Stimulated activated naive CD8-positive, alpha-beta T cell treated with anti-CD3 and anti-CD28 coated beads, Interleukin-15, Interleukin-2, amounts not matched to agents 100 ng/mL and 50 ng/mL, for 24 hours (primary cell): ENCODE measurements at regions not wholly inside any gene's neighbourhood (a gene's known extent, or its start where the extent isn't known, plus 50 kb on each side); places are given as distances from the start of the nearest gene placed in this dataset.
A peak's percentile ranks its signal among the peaks of the same experiment; 100 is the strongest.

Experiments
- H3K27ac Mint-ChIP-seq: one replicate; pipeline ENCODE4 v1.8.0; 2021; ENCODE audit warnings: mild to moderate bottlenecking, mixed read lengths
- H3K27me3 Mint-ChIP-seq: one replicate; pipeline ENCODE4 v1.8.0; 2021; ENCODE audit warnings: mixed read lengths
- H3K36me3 Mint-ChIP-seq: one replicate; pipeline ENCODE4 v1.8.0; 2021; ENCODE audit warnings: low read depth, mixed read lengths
- H3K4me1 Mint-ChIP-seq: one replicate; pipeline ENCODE4 v1.8.0; 2021; ENCODE audit warnings: low read depth, mixed read lengths
- H3K4me3 Mint-ChIP-seq: one replicate; pipeline ENCODE4 v1.8.0; 2021; ENCODE audit warnings: mild to moderate bottlenecking, mixed read lengths
- H3K9me3 Mint-ChIP-seq: one replicate; pipeline ENCODE4 v1.8.0; 2021; ENCODE audit warnings: mixed read lengths

DNA sequence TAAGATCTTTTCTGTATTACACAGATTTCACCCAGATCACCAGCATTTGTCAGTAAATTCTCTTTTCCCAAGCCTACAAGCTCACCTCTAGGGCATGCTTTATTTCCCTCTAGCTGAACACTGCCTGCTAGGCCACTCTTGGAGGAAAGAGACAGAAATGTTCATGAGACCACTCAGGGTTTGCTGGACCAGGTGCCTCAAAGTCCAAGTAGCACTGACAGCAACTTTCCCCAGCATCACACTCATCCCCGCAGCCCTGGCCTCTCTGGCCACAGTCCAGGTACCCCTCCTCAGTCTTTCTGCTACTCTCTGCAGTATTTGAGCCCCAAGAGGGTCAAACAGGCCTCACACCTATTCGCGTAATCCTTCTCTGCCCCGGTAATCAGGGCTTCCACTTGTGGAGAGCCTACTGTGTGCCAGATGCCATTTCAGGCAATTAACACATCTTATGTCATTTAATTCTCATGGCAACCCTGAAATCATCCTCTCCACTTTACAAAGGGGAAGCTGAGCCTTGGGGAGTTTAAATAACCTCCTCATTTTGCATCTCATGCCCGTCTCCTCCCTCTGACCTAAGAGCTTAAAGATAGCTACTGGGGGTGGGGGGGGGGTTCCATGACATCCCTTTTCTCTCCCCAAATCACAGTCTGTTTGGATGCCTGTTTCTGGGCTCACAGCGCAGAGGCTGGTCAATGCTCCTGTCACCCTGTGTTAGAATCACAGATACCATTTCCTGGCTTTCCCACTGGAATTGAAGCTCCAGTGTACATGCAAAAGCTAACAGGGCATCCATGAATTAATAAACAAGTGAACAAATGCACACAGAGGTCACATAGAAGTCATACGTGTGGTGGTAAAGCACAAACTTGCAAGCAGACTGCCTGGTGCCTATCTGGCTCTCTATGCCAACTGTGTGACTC lies 88.5 kb downstream of the PRLHR start:
- Mint-ChIP-seq H3K4me3 (no peak overlapping the region), H3K36me3 (no peaks in the 10 kb centered on the region), H3K27ac (no peak overlapping the region), H3K4me1 (peaks cover 4% of the 10 kb centered on the region), H3K9me3 (no peaks in the 10 kb centered on the region), H3K27me3 (peaks cover 2% of the 10 kb centered on the region)

DNA sequence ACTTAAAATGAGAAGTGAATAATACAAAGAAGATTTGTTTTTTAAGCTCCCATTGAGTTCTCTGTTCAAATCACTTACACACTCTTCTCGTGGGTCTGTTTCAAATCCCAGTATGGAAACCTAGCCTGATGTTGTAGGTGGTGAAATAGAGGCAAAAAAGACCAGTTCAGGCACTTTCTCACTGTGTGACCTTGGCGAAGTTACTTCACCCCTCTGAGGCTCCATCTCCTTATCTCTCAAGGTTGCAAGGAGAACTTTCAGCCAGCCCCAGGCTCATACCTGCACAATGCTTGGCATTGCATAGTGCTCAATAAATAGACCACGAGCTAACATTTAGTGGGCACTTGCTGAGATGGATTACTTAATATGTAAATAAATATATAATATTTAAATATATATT lies 90.1 kb downstream of the PRLHR start:
- Mint-ChIP-seq H3K36me3 (no peaks in the 10 kb centered on the region), H3K4me3 (no peak overlapping the region), H3K27me3 (peaks cover 6% of the 10 kb centered on the region), H3K27ac (no peak overlapping the region), H3K9me3 (no peaks in the 10 kb centered on the region), H3K4me1 (peaks cover 4% of the 10 kb centered on the region)

DNA sequence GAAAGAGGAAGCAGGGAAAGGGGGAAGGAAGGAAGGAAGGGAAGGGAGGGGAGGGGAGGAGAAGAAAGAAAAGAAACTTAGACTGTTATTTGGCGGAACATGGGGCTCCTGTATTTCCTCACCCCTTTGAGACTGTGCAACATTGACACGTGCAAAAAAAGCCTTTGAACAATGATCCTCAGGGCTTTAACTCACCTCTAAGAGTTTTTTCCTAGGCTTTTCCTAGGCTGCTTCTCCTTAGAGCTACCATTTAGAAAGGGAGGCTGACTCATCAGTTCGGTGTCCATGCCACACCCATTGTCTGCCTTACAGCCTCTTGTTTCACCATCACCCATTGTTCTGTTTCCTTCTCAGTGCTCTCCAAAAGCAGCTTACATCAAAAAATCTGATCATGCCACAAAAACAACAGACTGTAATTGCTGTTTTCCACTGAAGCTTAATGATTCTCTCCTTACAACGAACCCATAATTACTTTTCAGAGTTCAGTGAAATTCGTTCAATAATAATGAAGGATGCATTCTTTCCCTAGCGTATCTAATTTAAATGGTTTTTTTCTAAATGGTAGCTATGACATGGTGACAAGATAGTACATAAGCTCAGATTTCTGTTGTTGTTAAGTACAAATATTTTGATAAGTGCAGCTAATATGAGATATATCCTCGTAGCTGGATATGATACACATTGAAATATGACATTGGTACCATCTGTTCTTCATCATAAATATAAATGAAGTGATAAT lies 90.8 kb downstream of the PRLHR start:
- Mint-ChIP-seq H3K36me3 (no peaks in the 10 kb centered on the region), H3K4me1 (no peaks in the 10 kb centered on the region), H3K27ac (no peak overlapping the region), H3K4me3 (no peak overlapping the region), H3K9me3 (no peaks in the 10 kb centered on the region), H3K27me3 (peaks cover 11% of the 10 kb centered on the region)

GRCh38 chr10:118504044-118504443 lies 91.4 kb downstream of the PRLHR start:
- peaks cover 14% of the 10 kb centered on the region for H3K27me3 Mint-ChIP-seq
- no peak overlapping the region for H3K4me3 Mint-ChIP-seq
- no peaks in the 10 kb centered on the region for H3K4me1 Mint-ChIP-seq
- H3K9me3 Mint-ChIP-seq = no peaks in the 10 kb centered on the region
- no peaks in the 10 kb centered on the region for H3K36me3 Mint-ChIP-seq
- H3K27ac Mint-ChIP-seq = no peak overlapping the region

- Mint-ChIP-seq H3K4me1 (no peaks in the 10 kb centered on the region), H3K4me3 (no peak overlapping the region), H3K27ac (no peak overlapping the region), H3K27me3 (peaks cover 17% of the 10 kb centered on the region), H3K36me3 (no peaks in the 10 kb centered on the region), H3K9me3 (no peaks in the 10 kb centered on the region)
Measured at GRCh38 chr10:118503192-118503591, 92.3 kb downstream of the PRLHR start.

DNA sequence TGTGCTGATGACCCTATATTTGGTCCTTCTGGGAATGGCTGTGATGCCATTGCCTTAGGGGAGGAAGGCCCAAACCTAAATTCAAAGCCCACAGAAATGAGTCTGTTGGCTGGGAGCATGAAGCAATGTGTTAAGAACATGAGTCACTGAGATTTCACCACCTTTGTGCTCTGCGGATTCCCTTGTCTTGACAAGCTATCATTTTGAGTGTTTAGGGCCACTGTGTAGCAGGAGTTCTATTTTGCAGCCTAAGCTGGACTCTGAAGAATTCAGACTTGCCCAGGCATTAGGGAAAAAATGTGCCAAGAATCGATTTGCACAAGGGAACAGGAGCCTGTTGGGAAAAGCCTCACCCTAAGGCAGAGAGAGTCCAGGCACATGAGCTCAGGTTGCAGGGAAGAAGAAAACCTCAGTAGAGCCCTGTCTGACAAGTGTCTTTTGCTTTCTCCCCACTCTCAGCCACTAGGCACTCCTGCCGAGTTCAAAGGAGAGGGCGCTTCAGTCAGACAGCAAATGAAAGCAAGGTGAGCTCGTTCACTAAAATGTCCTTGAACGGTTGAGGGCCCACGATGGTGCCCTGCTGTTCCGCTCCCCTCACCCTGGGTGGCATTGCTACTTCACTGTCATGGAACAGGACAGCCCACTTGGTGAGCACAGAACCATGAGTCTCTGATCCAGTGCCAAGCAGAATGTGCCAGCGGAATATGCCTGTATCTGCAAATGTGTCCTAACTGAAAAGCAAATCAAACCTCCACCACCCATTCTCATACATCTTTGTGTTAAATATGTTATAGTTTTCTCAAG lies 93.6 kb downstream of the PRLHR start:
- Mint-ChIP-seq H3K4me1 (no peaks in the 10 kb centered on the region), H3K4me3 (no peak overlapping the region), H3K9me3 (no peaks in the 10 kb centered on the region), H3K27ac (no peak overlapping the region), H3K36me3 (no peaks in the 10 kb centered on the region), H3K27me3 (peaks cover 23% of the 10 kb centered on the region)

- no peaks in the 10 kb centered on the region for H3K36me3 Mint-ChIP-seq
- H3K4me3 Mint-ChIP-seq = no peak overlapping the region
- H3K27me3 Mint-ChIP-seq = peaks cover 29% of the 10 kb centered on the region
- no peak overlapping the region for H3K27ac Mint-ChIP-seq
- peaks cover 4% of the 10 kb centered on the region for H3K4me1 Mint-ChIP-seq
- no peaks in the 10 kb centered on the region for H3K9me3 Mint-ChIP-seq
Measured at GRCh38 chr10:118501171-118501570, 94.3 kb downstream of the PRLHR start.

- Mint-ChIP-seq H3K9me3 (no peaks in the 10 kb centered on the region), H3K4me3 (no peak overlapping the region), H3K27me3 (peaks cover 30% of the 10 kb centered on the region), H3K27ac (no peak overlapping the region), H3K4me1 (peaks cover 8% of the 10 kb centered on the region), H3K36me3 (no peaks in the 10 kb centered on the region)
Measured at GRCh38 chr10:118500477-118501104, 94.9 kb downstream of the PRLHR start.

DNA sequence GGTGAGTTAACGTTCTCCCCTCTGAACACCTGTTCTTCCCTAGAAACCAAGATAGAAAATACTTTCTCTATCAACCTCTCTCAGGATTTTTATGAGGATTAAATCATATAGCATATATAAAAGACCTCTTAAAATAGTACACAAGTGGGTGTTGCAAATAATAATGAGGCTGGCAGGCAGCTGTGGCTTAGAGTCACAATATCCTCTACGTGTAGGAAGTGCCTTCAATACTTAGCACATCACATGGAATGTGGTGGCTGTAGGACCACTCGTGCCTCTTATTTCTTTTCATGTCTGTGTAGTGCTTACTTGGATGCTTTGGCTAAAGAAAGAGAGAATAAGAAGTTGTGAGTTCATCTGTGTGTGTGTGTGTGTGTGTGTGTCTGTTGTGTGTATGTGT lies 96.3 kb downstream of the PRLHR start:
- Mint-ChIP-seq H3K4me1 (peaks cover 11% of the 10 kb centered on the region), H3K4me3 (no peak overlapping the region), H3K27ac (no peak overlapping the region), H3K36me3 (no peaks in the 10 kb centered on the region), H3K27me3 (peaks cover 30% of the 10 kb centered on the region), H3K9me3 (no peaks in the 10 kb centered on the region)

DNA sequence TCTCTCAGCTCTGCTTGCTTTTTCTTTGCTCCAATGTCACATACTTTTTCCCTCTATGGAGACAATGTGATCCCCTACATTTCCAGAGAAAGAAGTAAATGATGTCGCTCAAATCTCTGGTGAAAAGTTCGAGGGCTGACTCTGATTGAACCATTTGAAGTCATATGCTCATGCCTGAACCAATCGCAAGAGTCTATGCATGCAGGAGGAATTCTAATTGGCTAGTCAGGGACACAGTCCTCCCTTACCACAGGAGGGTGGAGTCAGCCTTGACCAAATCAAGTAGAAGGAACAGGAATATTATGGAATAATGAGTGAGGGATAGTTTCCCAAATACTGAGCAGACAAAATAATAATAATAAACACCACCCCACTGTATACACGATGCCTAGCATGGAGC lies 96.8 kb downstream of the PRLHR start:
- no peaks in the 10 kb centered on the region for H3K36me3 Mint-ChIP-seq
- H3K27me3 Mint-ChIP-seq = peaks cover 30% of the 10 kb centered on the region
- H3K27ac Mint-ChIP-seq = no peak overlapping the region
- no peaks in the 10 kb centered on the region for H3K9me3 Mint-ChIP-seq
- peaks cover 11% of the 10 kb centered on the region for H3K4me1 Mint-ChIP-seq
- no peak overlapping the region for H3K4me3 Mint-ChIP-seq

GRCh38 chr10:118497227-118497626 lies 98.2 kb downstream of the PRLHR start:
- peaks cover 11% of the 10 kb centered on the region for H3K4me1 Mint-ChIP-seq
- H3K4me3 Mint-ChIP-seq = no peak overlapping the region
- H3K27me3 Mint-ChIP-seq = peaks cover 30% of the 10 kb centered on the region
- no peak overlapping the region for H3K27ac Mint-ChIP-seq
- H3K36me3 Mint-ChIP-seq = no peaks in the 10 kb centered on the region
- no peaks in the 10 kb centered on the region for H3K9me3 Mint-ChIP-seq

DNA sequence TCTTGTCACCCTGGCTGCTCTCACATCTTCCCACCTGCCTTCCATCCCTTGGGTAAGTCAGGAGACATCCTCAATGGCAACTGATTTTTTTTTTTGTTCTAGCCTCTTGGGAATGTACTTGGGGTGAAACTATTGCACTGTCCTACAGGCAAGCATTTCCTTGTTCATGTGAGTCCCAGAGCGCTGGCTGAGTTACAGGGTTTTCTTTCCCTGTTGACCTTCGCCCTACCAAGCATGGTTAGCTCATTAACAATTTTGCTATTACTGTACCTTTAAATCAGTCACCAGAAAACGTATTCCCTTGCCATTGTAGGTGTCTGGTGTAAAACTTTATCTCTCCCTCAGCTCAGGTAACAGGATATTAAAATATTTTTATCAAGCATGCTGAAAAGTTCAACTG lies 98.9 kb downstream of the PRLHR start:
- Mint-ChIP-seq H3K27ac (peak overlapping the region; percentile 13), H3K4me1 (peaks cover 11% of the 10 kb centered on the region), H3K36me3 (no peaks in the 10 kb centered on the region), H3K4me3 (no peak overlapping the region), H3K9me3 (peaks cover 3% of the 10 kb centered on the region), H3K27me3 (peaks cover 30% of the 10 kb centered on the region)

DNA sequence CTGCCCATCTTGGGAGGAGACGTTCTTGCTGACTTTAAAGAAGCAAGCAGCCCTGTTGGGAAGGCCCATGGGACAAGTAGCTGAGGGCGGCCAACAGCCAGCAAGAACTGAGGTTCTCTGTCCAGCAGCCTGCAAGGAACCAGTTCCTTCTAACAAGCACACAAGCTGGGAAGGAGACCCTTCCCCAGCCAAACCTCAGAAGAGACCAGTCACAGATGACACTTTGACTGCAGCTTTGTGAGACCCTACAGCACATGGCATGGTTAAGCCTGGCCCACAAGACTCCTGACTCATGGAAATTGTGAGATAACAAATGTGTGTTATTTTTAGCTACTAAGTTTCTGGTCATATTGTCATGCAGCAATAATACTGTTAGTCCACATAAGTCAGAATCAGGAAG lies 99.9 kb downstream of the PRLHR start:
- no peak overlapping the region for H3K4me3 Mint-ChIP-seq
- H3K27ac Mint-ChIP-seq = peak overlapping the region; percentile 58
- H3K27me3 Mint-ChIP-seq = peaks cover 29% of the 10 kb centered on the region
- peaks cover 13% of the 10 kb centered on the region for H3K9me3 Mint-ChIP-seq
- no peaks in the 10 kb centered on the region for H3K36me3 Mint-ChIP-seq
- peaks cover 11% of the 10 kb centered on the region for H3K4me1 Mint-ChIP-seq

DNA sequence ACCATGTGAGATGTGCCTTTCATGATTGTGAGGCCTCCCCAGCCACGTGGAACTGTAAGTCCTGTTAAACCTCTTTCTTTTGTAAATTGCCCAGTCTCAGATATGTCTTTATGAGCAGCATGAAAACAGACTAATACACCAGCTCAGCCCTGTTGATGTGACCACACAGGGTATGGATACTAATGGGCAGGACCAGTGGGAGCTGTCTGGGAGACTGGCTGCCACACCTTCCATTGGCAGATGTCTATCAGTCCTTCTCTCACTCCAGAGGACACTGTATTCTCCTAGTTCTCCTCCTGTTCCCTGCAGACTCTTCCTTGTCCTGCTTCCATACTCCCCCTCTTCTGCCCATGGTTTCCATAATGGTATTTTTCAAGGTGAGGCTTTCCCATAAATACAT lies 104.4 kb downstream of the PRLHR start:
- Mint-ChIP-seq H3K4me3 (no peak overlapping the region), H3K27ac (no peak overlapping the region), H3K4me1 (peaks cover 6% of the 10 kb centered on the region), H3K9me3 (peaks cover 18% of the 10 kb centered on the region), H3K36me3 (no peaks in the 10 kb centered on the region), H3K27me3 (peaks cover 9% of the 10 kb centered on the region)
